GM23338 (cell line): ENCODE measurements at regions not wholly inside any gene's neighbourhood (a gene's known extent, or its start where the extent isn't known, plus 50 kb on each side); places are given as distances from the start of the nearest gene placed in this dataset.

ENCODE experiments used
- ATAC-seq: fragments of 200-7000 bp; cut with Tn5 transposase; 3 replicates; pipeline ENCODE4 v1.9.1; 2020
- DNase-seq: peaks from one replicate; pipeline ENCODE4 v3.0.0-alpha.2; 2015; ENCODE audit warnings: low spot score
- H2AFZ ChIP-seq: fragments of 200-600 bp; sonication (generic); 2 replicates; pipeline ENCODE4 v1.8.0; 2016; ENCODE audit warnings: antibody characterized with exemption, mild to moderate bottlenecking, moderate library complexity
- H3F3A ChIP-seq: fragments of 200-600 bp; sonication (generic); replicated peaks from 2 replicates; pipeline ENCODE4 v1.8.0; 2017; ENCODE audit warnings: antibody characterized with exemption, mixed run types, low read depth
- H3K27ac ChIP-seq: fragments of 200-600 bp; sonication (generic); 2 replicates; pipeline ENCODE4 v1.6.1; 2016; ENCODE audit warnings: low read depth
- H3K27me3 ChIP-seq: fragments of 200-600 bp; sonication (generic); 2 replicates; pipeline ENCODE4 v1.8.0; 2016; ENCODE audit warnings: mild to moderate bottlenecking, mixed run types, moderate library complexity; ENCODE audit not compliant: insufficient read depth
- H3K36me3 ChIP-seq: fragments of 200-600 bp; sonication (generic); 2 replicates; pipeline ENCODE4 v1.8.0; 2016; ENCODE audit warnings: mild to moderate bottlenecking; ENCODE audit not compliant: insufficient read depth
- H3K4me1 ChIP-seq: fragments of 200-600 bp; sonication (generic); 2 replicates; pipeline ENCODE4 v1.8.0; 2016; ENCODE audit warnings: mild to moderate bottlenecking, moderate library complexity; ENCODE audit not compliant: insufficient read depth
- H3K4me2 ChIP-seq: fragments of 200-600 bp; sonication (generic); 2 replicates; pipeline ENCODE4 v1.7.1; 2017; ENCODE audit warnings: mixed run types
- H3K4me3 ChIP-seq: fragments of 200-600 bp; sonication (generic); 2 replicates; pipeline ENCODE4 v1.6.1; 2016; ENCODE audit warnings: mixed run types
- H3K79me2 ChIP-seq: fragments of 200-600 bp; sonication (generic); replicated peaks from 2 replicates; pipeline ENCODE4 v1.8.0; 2017; ENCODE audit warnings: mild to moderate bottlenecking; ENCODE audit not compliant: insufficient read depth
- H3K9me2 ChIP-seq: fragments of 200-600 bp; sonication (generic); 2 replicates; pipeline ENCODE4 v1.8.0; 2017; ENCODE audit not compliant: insufficient read depth
- H4K20me1 ChIP-seq: fragments of 200-600 bp; sonication (generic); replicated peaks from 2 replicates; pipeline ENCODE4 v1.8.0; 2017; ENCODE audit warnings: mild to moderate bottlenecking; ENCODE audit not compliant: insufficient read depth
- H3K27ac Mint-ChIP-seq: 2 replicates; pipeline ENCODE4 v1.8.0; 2020; ENCODE audit warnings: inconsistent platforms, mild to moderate bottlenecking, moderate library complexity, mixed read lengths
- H3K27me3 Mint-ChIP-seq: 3 replicates; pipeline ENCODE4 v1.8.0; 2022; ENCODE audit warnings: low read depth, mild to moderate bottlenecking, moderate library complexity, mixed read lengths, inconsistent platforms; ENCODE audit not compliant: insufficient read depth, poor library complexity
- H3K36me3 Mint-ChIP-seq: 3 replicates; pipeline ENCODE4 v1.8.0; 2021; ENCODE audit warnings: low read depth, mild to moderate bottlenecking, inconsistent platforms, moderate library complexity, mixed read lengths
- H3K4me1 Mint-ChIP-seq: 3 replicates; pipeline ENCODE4 v1.8.0; 2020; ENCODE audit warnings: mild to moderate bottlenecking, inconsistent platforms, mixed read lengths
- H3K4me3 Mint-ChIP-seq: 3 replicates; pipeline ENCODE4 v1.8.0; 2021; ENCODE audit warnings: moderate library complexity, mild to moderate bottlenecking, inconsistent platforms, mixed read lengths
- H3K9me3 Mint-ChIP-seq: 3 replicates; pipeline ENCODE4 v1.8.0; 2020; ENCODE audit warnings: moderate library complexity, mild to moderate bottlenecking, inconsistent platforms, mixed read lengths
- CREB1 ChIP-seq: fragments of 250-450 bp; sonication (Bioruptor Pico); IDR thresholded peaks from 2 replicates; pipeline ENCODE4 v1.5.0; 2020; ENCODE audit warnings: low read depth, mild to moderate bottlenecking, moderate library complexity
- ETS1 ChIP-seq: IDR thresholded peaks from 2 replicates; pipeline ENCODE4 v1.6.1; 2016; ENCODE audit warnings: antibody characterized with exemption
- EZH2 ChIP-seq: fragments of 200-600 bp; sonication (generic); IDR thresholded peaks from one replicate; pipeline ENCODE4 v1.8.0; 2017; ENCODE audit warnings: antibody characterized with exemption, mild to moderate bottlenecking, low read depth; ENCODE audit not compliant: unreplicated experiment
- JUNB ChIP-seq: IDR thresholded peaks from one replicate; pipeline ENCODE4 v1.6.1; 2016; ENCODE audit warnings: antibody characterized with exemption; ENCODE audit not compliant: unreplicated experiment
- NANOG ChIP-seq: IDR thresholded peaks from 2 replicates; pipeline ENCODE4 v1.6.1; 2016; ENCODE audit warnings: antibody characterized with exemption, borderline replicate concordance
- POLR2AphosphoS5 ChIP-seq: IDR thresholded peaks from 2 replicates; pipeline ENCODE4 v1.6.1; 2016; ENCODE audit warnings: antibody characterized with exemption, low read depth
- ZNF114 ChIP-seq: fragments of 250-450 bp; sonication (Bioruptor Pico); IDR thresholded peaks from 2 replicates; pipeline ENCODE4 v1.5.0; 2020; ENCODE audit warnings: mild to moderate bottlenecking, moderate library complexity
- ZNF331 ChIP-seq: fragments of 250-450 bp; sonication (Bioruptor Pico); IDR thresholded peaks from 2 replicates; pipeline ENCODE4 v1.5.0; 2020; ENCODE audit warnings: low read depth, mild to moderate bottlenecking, moderate library complexity
- ZNF462 ChIP-seq: fragments of 250-450 bp; sonication (Bioruptor Pico); IDR thresholded peaks from 2 replicates; pipeline ENCODE4 v1.5.0; 2020; ENCODE audit warnings: mild to moderate bottlenecking, moderate library complexity

DNA sequence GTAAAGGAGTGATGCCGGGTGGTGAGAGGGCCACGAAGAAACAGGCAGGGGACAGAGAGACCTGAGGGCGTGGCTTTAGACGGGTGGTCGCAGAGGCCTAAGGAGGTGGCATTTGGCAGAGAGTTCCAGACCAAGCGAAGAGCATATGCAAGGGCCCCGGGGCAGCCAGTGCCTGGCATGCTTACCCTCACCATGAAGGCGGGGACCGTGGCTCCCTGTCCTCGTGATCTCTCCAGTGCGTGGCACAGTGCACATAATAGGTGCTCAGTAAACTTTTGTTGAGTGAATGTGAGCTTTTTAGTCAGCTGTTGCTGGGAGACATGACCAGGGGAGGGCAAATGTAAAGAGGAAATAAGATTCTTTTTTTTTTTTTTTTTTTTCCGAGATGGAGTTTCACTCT, 245.6 kb upstream of the GSE1 start:
- Histone ChIP-seq H3K4me2 (no peak overlapping the region), H3K79me2 (no peaks in the 10 kb centered on the region), H3K9me2 (no peaks in the 10 kb centered on the region), H3K36me3 (no peaks in the 10 kb centered on the region), H3K4me1 (no peaks in the 10 kb centered on the region; the same call in 1 of the 2 replicates), H2AFZ (no peak overlapping the region), H4K20me1 (no peaks in the 10 kb centered on the region; the same call in 1 of the 2 replicates), H3F3A (no peaks in the 10 kb centered on the region), H3K27ac (no peak overlapping the region), H3K27me3 (no peaks in the 10 kb centered on the region), H3K4me3 (no peak overlapping the region)
- no peak overlapping the region for H3K27ac Mint-ChIP-seq
- H3K36me3 Mint-ChIP-seq = peaks cover 13% of the 10 kb centered on the region
- H3K4me3 Mint-ChIP-seq = no peak overlapping the region
- TF ChIP-seq EZH2 (no peak), ZNF462 (CRISPR knock-in tag) (no peak), CREB1 (no peak), JUNB (no peak), ETS1 (no peak), POLR2AphosphoS5 (no peak), ZNF114 (no peak), ZNF331 (CRISPR knock-in tag) (no peak), NANOG (no peak)
- peaks cover 24% of the 10 kb centered on the region for H3K4me1 Mint-ChIP-seq
- H3K9me3 Mint-ChIP-seq = peaks cover 8% of the 10 kb centered on the region; the same call in 2 of the 3 replicates
- DNase-seq (no peak), ATAC-seq (no peak)
- peaks cover 29% of the 10 kb centered on the region for H3K27me3 Mint-ChIP-seq
